Neural cell (in vitro differentiated cells): ENCODE measurements at regions not wholly inside any gene's neighbourhood (a gene's known extent, or its start where the extent isn't known, plus 50 kb on each side); places are given as distances from the start of the nearest gene placed in this dataset.

ENCODE experiments used
- H2AFZ ChIP-seq: fragments of 200-600, 300-800 bp; sonication (generic), shearing (Covaris generic); 2 replicates; pipeline ENCODE4 v1.6.0; 2014; ENCODE audit warnings: low read depth, mild to moderate bottlenecking, antibody characterized with exemption, low read length, moderate library complexity
- H3F3A ChIP-seq: fragments of 200-600 bp; shearing (Covaris generic); 2 replicates; pipeline ENCODE4 v1.6.1; 2016; ENCODE audit warnings: mild to moderate bottlenecking, moderate library complexity, mixed read lengths, antibody characterized with exemption, low read length; ENCODE audit not compliant: insufficient read depth, poor library complexity, severe bottlenecking
- H3K27ac ChIP-seq: fragments of 200-600, 300-800 bp; sonication (generic), shearing (Covaris generic); 2 replicates; pipeline ENCODE4 v1.5.1; 2014; ENCODE audit warnings: mild to moderate bottlenecking, low read length, moderate library complexity
- H3K27me3 ChIP-seq: fragments of 300-800, 200-600 bp; sonication (generic), shearing (Covaris generic); 2 replicates; pipeline ENCODE4 v1.6.0; 2014; ENCODE audit warnings: mild to moderate bottlenecking, low read depth, low read length, moderate library complexity; ENCODE audit not compliant: insufficient read depth
- H3K36me3 ChIP-seq: fragments of 300-800, 200-600 bp; sonication (generic), shearing (Covaris generic); 2 replicates; pipeline ENCODE4 v1.5.1; 2014; ENCODE audit warnings: mild to moderate bottlenecking, antibody characterized with exemption, low read length, moderate library complexity; ENCODE audit not compliant: insufficient read depth
- H3K4me2 ChIP-seq: fragments of 300-800, 200-600 bp; sonication (generic), shearing (Covaris generic); 2 replicates; pipeline ENCODE4 v1.6.0; 2014; ENCODE audit warnings: mild to moderate bottlenecking, low read length
- H3K4me3 ChIP-seq: fragments of 300-800, 200-600 bp; sonication (generic), shearing (Covaris generic); 2 replicates; pipeline ENCODE4 v1.5.1; 2014; ENCODE audit warnings: mild to moderate bottlenecking, low read length, moderate library complexity
- H3K79me2 ChIP-seq: fragments of 200-600 bp; shearing (Covaris generic); replicated peaks from 2 replicates; pipeline ENCODE4 v1.6.0; 2014; ENCODE audit warnings: mild to moderate bottlenecking, low read length, moderate library complexity; ENCODE audit not compliant: insufficient read depth
- H3K9ac ChIP-seq: fragments of 300-800, 200-600 bp; sonication (generic), shearing (Covaris generic); 2 replicates; pipeline ENCODE4 v1.6.1; 2016; ENCODE audit warnings: mild to moderate bottlenecking, low read length, mixed read lengths
- H3K9me2 ChIP-seq: fragments of 200-600 bp; shearing (Covaris generic); 2 replicates; pipeline ENCODE4 v1.6.1; 2016; ENCODE audit warnings: mild to moderate bottlenecking, low read length, mixed read lengths; ENCODE audit not compliant: insufficient read depth
- H3K9me3 ChIP-seq: fragments of 200-600, 300-800 bp; sonication (generic), shearing (Covaris generic); 2 replicates; pipeline ENCODE4 v1.6.1; 2016; ENCODE audit warnings: mild to moderate bottlenecking, mixed run types, low read length, moderate library complexity, mixed read lengths
- H4K20me1 ChIP-seq: fragments of 200-600 bp; shearing (Covaris generic); 2 replicates; pipeline ENCODE4 v1.6.1; 2016; ENCODE audit warnings: mild to moderate bottlenecking, mixed run types; ENCODE audit not compliant: insufficient read depth
- EP300 ChIP-seq: fragments of 450-650 bp; conservative IDR thresholded peaks from 2 replicates; pipeline ENCODE4 v1.6.1; 2014; ENCODE audit warnings: antibody characterized with exemption, mild to moderate bottlenecking, moderate library complexity; ENCODE audit not compliant: poor library complexity, severe bottlenecking
- EZH2 ChIP-seq: fragments of 200-600, 300-800 bp; shearing (Covaris generic), sonication (generic); IDR thresholded peaks from 2 replicates; pipeline ENCODE4 v1.6.1; 2014; ENCODE audit warnings: antibody characterized with exemption, low read length, borderline replicate concordance, mild to moderate bottlenecking; ENCODE audit not compliant: insufficient read depth, poor library complexity, severe bottlenecking
- MXI1 ChIP-seq: fragments of 450-650 bp; conservative IDR thresholded peaks from 2 replicates; pipeline ENCODE4 v1.6.1; 2014; ENCODE audit warnings: antibody characterized with exemption, mild to moderate bottlenecking; ENCODE audit not compliant: poor library complexity, severe bottlenecking
- POLR2AphosphoS5 ChIP-seq: IDR thresholded peaks from 2 replicates; pipeline ENCODE4 v1.6.1; 2012
- RAD21 ChIP-seq: fragments of 450-650 bp; conservative IDR thresholded peaks from 2 replicates; pipeline ENCODE4 v1.6.1; 2014; ENCODE audit warnings: antibody characterized with exemption, mild to moderate bottlenecking, moderate library complexity
- SMC3 ChIP-seq: fragments of 450-650 bp; conservative IDR thresholded peaks from 2 replicates; pipeline ENCODE4 v1.6.1; 2014; ENCODE audit warnings: antibody characterized with exemption, mild to moderate bottlenecking, moderate library complexity; ENCODE audit not compliant: poor library complexity
- TAF1 ChIP-seq: IDR thresholded peaks from 2 replicates; pipeline ENCODE4 v1.6.1; 2012; ENCODE audit warnings: low read depth
- TF ChIP-seq, protein P1 (sequence below): fragments of 450-650 bp; IDR thresholded peaks from 2 replicates; pipeline ENCODE4 v1.5.1; 2014; ENCODE audit warnings: antibody characterized with exemption, mild to moderate bottlenecking, moderate library complexity; ENCODE audit not compliant: poor library complexity, severe bottlenecking
- TF ChIP-seq, protein P2 (sequence below): IDR thresholded peaks from 2 replicates; pipeline ENCODE4 v1.6.1; 2012; ENCODE audit warnings: borderline replicate concordance

DNA sequence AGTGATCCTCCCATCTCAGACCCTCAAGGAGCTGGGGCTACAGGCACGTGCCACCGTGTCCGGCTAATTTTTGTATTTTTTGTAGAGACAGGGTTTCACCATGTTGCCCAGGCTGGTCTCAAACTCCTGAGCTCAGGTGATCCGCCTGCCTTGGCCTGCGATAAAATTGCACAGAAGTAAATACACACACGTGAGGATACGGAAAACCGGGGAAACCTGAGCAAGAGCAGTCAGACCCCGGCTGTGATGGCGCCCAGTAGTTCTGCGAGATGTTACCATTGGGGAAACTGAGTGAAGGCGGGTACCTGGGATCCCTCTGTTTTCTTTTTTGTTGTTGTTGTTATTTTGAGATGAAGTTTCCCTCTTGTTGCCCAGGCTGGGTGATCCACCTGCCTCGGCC, 114.9 kb downstream of the C9orf50 start:
- Histone ChIP-seq H3K9ac (no peak overlapping the region), H3K27me3 (no peaks in the 10 kb centered on the region), H3K9me2 (no peaks in the 10 kb centered on the region), H3K27ac (no peak overlapping the region), H3K36me3 (no peaks in the 10 kb centered on the region), H3K4me3 (no peak overlapping the region), H4K20me1 (no peaks in the 10 kb centered on the region), H3K9me3 (no peaks in the 10 kb centered on the region), H3K4me2 (no peak overlapping the region), H3F3A (no peaks in the 10 kb centered on the region), H3K79me2 (no peaks in the 10 kb centered on the region), H2AFZ (no peak overlapping the region)
- TF ChIP-seq SMC3, result no peak
- TF ChIP-seq, protein P1, sequence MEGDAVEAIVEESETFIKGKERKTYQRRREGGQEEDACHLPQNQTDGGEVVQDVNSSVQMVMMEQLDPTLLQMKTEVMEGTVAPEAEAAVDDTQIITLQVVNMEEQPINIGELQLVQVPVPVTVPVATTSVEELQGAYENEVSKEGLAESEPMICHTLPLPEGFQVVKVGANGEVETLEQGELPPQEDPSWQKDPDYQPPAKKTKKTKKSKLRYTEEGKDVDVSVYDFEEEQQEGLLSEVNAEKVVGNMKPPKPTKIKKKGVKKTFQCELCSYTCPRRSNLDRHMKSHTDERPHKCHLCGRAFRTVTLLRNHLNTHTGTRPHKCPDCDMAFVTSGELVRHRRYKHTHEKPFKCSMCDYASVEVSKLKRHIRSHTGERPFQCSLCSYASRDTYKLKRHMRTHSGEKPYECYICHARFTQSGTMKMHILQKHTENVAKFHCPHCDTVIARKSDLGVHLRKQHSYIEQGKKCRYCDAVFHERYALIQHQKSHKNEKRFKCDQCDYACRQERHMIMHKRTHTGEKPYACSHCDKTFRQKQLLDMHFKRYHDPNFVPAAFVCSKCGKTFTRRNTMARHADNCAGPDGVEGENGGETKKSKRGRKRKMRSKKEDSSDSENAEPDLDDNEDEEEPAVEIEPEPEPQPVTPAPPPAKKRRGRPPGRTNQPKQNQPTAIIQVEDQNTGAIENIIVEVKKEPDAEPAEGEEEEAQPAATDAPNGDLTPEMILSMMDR, result no peak

DNA sequence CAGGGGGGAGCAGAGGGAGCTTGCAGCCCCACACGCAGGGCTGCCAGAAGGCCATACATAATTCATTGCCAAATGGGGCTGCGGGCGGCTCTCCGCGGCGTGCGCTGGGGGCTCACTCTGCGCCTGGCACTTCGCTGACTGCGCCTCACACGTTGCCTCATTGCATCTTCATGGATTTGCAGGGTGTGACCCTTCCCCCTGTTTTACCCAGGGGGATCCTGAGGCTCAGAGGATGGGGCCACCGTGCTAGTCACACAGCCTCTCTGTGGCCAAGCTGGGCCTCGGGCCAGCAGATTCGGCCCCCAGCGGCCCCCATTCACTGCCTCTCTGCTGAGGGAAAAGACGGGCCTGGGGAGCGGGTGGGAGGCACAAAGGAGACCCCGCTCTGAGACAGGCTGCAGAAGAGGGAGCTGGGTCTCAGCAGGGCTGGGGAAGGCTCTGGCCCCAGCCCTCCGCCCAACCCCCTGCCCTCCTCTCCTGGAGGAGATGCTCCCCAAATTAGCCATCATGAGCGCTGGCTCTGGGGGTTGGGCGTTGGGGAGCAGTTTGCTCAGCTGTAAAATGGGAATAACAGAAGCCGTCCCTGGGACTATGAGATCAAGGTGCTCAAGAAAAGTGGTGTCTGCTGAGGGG, 115.5 kb downstream of the C9orf50 start:
- no peak overlapping the region for H3K4me2 ChIP-seq
- TF ChIP-seq TAF1, result no peak
- no peak for TF ChIP-seq MXI1
- TF ChIP-seq EZH2, result no peak
- TF ChIP-seq, protein P2, sequence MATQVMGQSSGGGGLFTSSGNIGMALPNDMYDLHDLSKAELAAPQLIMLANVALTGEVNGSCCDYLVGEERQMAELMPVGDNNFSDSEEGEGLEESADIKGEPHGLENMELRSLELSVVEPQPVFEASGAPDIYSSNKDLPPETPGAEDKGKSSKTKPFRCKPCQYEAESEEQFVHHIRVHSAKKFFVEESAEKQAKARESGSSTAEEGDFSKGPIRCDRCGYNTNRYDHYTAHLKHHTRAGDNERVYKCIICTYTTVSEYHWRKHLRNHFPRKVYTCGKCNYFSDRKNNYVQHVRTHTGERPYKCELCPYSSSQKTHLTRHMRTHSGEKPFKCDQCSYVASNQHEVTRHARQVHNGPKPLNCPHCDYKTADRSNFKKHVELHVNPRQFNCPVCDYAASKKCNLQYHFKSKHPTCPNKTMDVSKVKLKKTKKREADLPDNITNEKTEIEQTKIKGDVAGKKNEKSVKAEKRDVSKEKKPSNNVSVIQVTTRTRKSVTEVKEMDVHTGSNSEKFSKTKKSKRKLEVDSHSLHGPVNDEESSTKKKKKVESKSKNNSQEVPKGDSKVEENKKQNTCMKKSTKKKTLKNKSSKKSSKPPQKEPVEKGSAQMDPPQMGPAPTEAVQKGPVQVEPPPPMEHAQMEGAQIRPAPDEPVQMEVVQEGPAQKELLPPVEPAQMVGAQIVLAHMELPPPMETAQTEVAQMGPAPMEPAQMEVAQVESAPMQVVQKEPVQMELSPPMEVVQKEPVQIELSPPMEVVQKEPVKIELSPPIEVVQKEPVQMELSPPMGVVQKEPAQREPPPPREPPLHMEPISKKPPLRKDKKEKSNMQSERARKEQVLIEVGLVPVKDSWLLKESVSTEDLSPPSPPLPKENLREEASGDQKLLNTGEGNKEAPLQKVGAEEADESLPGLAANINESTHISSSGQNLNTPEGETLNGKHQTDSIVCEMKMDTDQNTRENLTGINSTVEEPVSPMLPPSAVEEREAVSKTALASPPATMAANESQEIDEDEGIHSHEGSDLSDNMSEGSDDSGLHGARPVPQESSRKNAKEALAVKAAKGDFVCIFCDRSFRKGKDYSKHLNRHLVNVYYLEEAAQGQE, result no peak
- H3K4me3 ChIP-seq, result no peak overlapping the region
- no peak overlapping the region for H3K9ac ChIP-seq
- H3K27ac ChIP-seq, result no peak overlapping the region
- H3K79me2 ChIP-seq, result no peaks in the 10 kb centered on the region
- H4K20me1 ChIP-seq, result no peaks in the 10 kb centered on the region
- no peaks in the 10 kb centered on the region for H3K9me3 ChIP-seq
- H3K36me3 ChIP-seq, result no peaks in the 10 kb centered on the region
- no peak overlapping the region for H2AFZ ChIP-seq
- no peaks in the 10 kb centered on the region for H3K9me2 ChIP-seq
- no peaks in the 10 kb centered on the region for H3F3A ChIP-seq
- no peaks in the 10 kb centered on the region for H3K27me3 ChIP-seq

DNA sequence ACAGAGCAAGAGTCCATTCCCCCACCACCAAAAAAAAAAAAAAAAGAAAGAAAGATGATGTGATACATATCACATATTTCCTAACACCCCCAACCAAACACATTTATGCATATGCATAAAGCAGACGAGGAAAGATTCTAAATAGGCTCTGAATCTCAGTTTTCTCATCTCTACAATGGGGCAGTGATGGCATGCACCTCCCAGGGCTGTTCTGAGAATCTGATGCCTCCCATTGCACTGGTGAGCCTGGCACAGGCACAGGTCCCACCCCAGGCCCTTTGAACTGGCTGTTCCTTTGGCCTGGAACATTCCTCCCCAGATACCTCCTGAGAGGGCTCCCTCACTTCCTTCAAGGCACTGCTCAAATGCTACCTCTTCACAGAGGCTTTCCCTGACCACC, 116.5 kb downstream of the C9orf50 start:
- H3K79me2 ChIP-seq, result no peaks in the 10 kb centered on the region
- TF ChIP-seq SMC3 (no peak), EZH2 (no peak), POLR2AphosphoS5 (no peak), MXI1 (no peak), RAD21 (no peak), TAF1 (no peak), EP300 (no peak)
- TF ChIP-seq, protein P2, result no peak
- TF ChIP-seq, protein P1, result no peak
- H3K9ac ChIP-seq, result no peak overlapping the region
- H3F3A ChIP-seq, result no peaks in the 10 kb centered on the region
- no peak overlapping the region for H2AFZ ChIP-seq
- no peak overlapping the region for H3K4me3 ChIP-seq
- H3K9me3 ChIP-seq, result no peaks in the 10 kb centered on the region
- H4K20me1 ChIP-seq, result no peaks in the 10 kb centered on the region
- no peak overlapping the region for H3K4me2 ChIP-seq
- H3K27me3 ChIP-seq, result no peaks in the 10 kb centered on the region
- no peaks in the 10 kb centered on the region for H3K9me2 ChIP-seq
- no peak overlapping the region for H3K27ac ChIP-seq
- H3K36me3 ChIP-seq, result no peaks in the 10 kb centered on the region
